Tibial nerve (tissue), 4 donors: ENCODE measurements at regions not wholly inside any gene's neighbourhood (a gene's known extent, or its start where the extent isn't known, plus 50 kb on each side); places are given as distances from the start of the nearest gene placed in this dataset.

Source experiments
- DNase-seq, 2 donors: peaks; one replicate each; pipeline ENCODE4 v3.0.0-alpha.2; 2019; ENCODE audit warnings: low spot score in 2 of 2
- H3K27ac ChIP-seq, 4 donors: fragments of 200-600 bp; sonication (generic) in 3 of 4; one replicate each; pipeline ENCODE4 v1.5.1; 2017 to 2019; ENCODE audit warnings: mild to moderate bottlenecking in 1 of 4
- H3K27me3 ChIP-seq, 2 donors: fragments of 200-600 bp; sonication (generic) in 1 of 2; one replicate each; pipeline versions ENCODE4 v1.5.1 to v1.6.0; 2017 to 2019
- H3K36me3 ChIP-seq, 3 donors: fragments of 200-600 bp; sonication (generic); one replicate each; pipeline ENCODE4 v1.5.1; 2018 to 2019
- H3K4me1 ChIP-seq, 4 donors: fragments of 200-600 bp; sonication (generic) in 3 of 4; one replicate each; pipeline ENCODE4 v1.5.1; 2017 to 2019
- H3K4me3 ChIP-seq, 4 donors: fragments of 200-600 bp; sonication (generic) in 3 of 4; one replicate each; pipeline ENCODE4 v1.5.1; 2017 to 2019; ENCODE audit warnings: mild to moderate bottlenecking in 1 of 4, moderate library complexity in 1 of 4
- H3K9me3 ChIP-seq, 4 donors: fragments of 200-600 bp; sonication (generic) in 3 of 4; one replicate each; pipeline ENCODE4 v1.5.1; 2017 to 2019
- CTCF ChIP-seq, 5 experiments: fragments of 200-600 bp in 3 of 5; fragments of 450-650 bp in 2 of 5; sonication (generic) in 3 of 5; IDR thresholded peaks; one replicate each; pipeline ENCODE4 v1.5.1; 2016 to 2019; ENCODE audit warnings: antibody characterized with exemption in 5 of 5, mild to moderate bottlenecking in 3 of 5, moderate library complexity in 2 of 5
- EP300 ChIP-seq, 2 donors: sonication (generic); formaldehyde crosslinking; IDR thresholded peaks; one replicate each; pipeline ENCODE4 v1.6.1; 2017; ENCODE audit warnings: antibody characterized with exemption in 2 of 2, mild to moderate bottlenecking in 1 of 2
- POLR2A ChIP-seq, 2 donors: fragments of 450-650 bp; IDR thresholded peaks; one replicate each; pipeline ENCODE4 v1.6.1; 2017; ENCODE audit warnings: antibody characterized with exemption in 2 of 2, mild to moderate bottlenecking in 2 of 2, moderate library complexity in 2 of 2
- WGBS, 2 donors: methylation state at CpG; one replicate each; pipeline ENCODE4 v1.1.5; 2018; 5-methylcytosine and 5-hydroxymethylcytosine counted together

- H3K4me1 ChIP-seq: no peaks in the 10 kb centered on the region
- H3K27ac ChIP-seq: no peak overlapping the region
- WGBS, 2 donors: 74 to 81% methylated on average over 2 of the region's 2 CpGs
- DNase-seq: no peak
- H3K9me3 ChIP-seq: no peaks in the 10 kb centered on the region
- H3K27me3 ChIP-seq: no peaks in the 10 kb centered on the region
- TF ChIP-seq EP300 (IDR thresholded peaks at IDR 0.05) (no peak), POLR2A (IDR thresholded peaks at IDR 0.05) (no peak), CTCF (IDR thresholded peaks at IDR 0.05) (no peak)
- H3K4me3 ChIP-seq: no peak overlapping the region
- no peaks in the 10 kb centered on the region for H3K36me3 ChIP-seq
These were observed 460.2 kb upstream of the SMIM31 start for GRCh38 chr4:164293743-164294142.

- no peaks in the 10 kb centered on the region for H3K9me3 ChIP-seq
- no peaks in the 10 kb centered on the region for H3K4me1 ChIP-seq
- no peak overlapping the region for H3K27ac ChIP-seq
- DNase-seq: no peak
- H3K4me3 ChIP-seq: no peak overlapping the region
- H3K27me3 ChIP-seq: no peaks in the 10 kb centered on the region
- TF ChIP-seq POLR2A (IDR thresholded peaks at IDR 0.05) (no peak), EP300 (IDR thresholded peaks at IDR 0.05) (no peak)
- WGBS, 2 donors: 84 to 91% methylated on average over 3 of the region's 3 CpGs
- H3K36me3 ChIP-seq: no peaks in the 10 kb centered on the region
These were observed 452.5 kb upstream of the SMIM31 start for GRCh38 chr4:164301430-164301829.

GRCh38 chr4:164304101-164304639 is 449.8 kb upstream of the SMIM31 start:
- H3K36me3 ChIP-seq: no peaks in the 10 kb centered on the region
- no peaks in the 10 kb centered on the region for H3K27me3 ChIP-seq
- H3K4me1 ChIP-seq: no peaks in the 10 kb centered on the region
- no peak for DNase-seq
- H3K9me3 ChIP-seq: no peaks in the 10 kb centered on the region
- no peak overlapping the region for H3K27ac ChIP-seq
- 54 to 55% methylated on average over 2 of the region's 2 CpGs for WGBS, 2 donors
- TF ChIP-seq POLR2A (IDR thresholded peaks at IDR 0.05) (no peak), EP300 (IDR thresholded peaks at IDR 0.05) (no peak)
- H3K4me3 ChIP-seq: no peak overlapping the region

GRCh38 chr4:164304861-164305260 is 449.1 kb upstream of the SMIM31 start:
- Histone ChIP-seq H3K36me3 (no peaks in the 10 kb centered on the region), H3K4me1 (no peaks in the 10 kb centered on the region), H3K4me3 (no peak overlapping the region), H3K9me3 (no peaks in the 10 kb centered on the region), H3K27me3 (no peaks in the 10 kb centered on the region), H3K27ac (no peak overlapping the region)
- WGBS, 2 donors: 85 to 87% methylated on average over 2 of the region's 2 CpGs
- TF ChIP-seq CTCF (IDR thresholded peaks at IDR 0.05) (no peak), EP300 (IDR thresholded peaks at IDR 0.05) (no peak), POLR2A (IDR thresholded peaks at IDR 0.05) (no peak)
- DNase-seq: no peak

GRCh38 chr4:164307262-164307661 is 446.7 kb upstream of the SMIM31 start:
- Histone ChIP-seq H3K36me3 (no peaks in the 10 kb centered on the region), H3K27me3 (no peaks in the 10 kb centered on the region), H3K4me3 (no peak overlapping the region), H3K27ac (no peak overlapping the region), H3K9me3 (no peaks in the 10 kb centered on the region), H3K4me1 (no peaks in the 10 kb centered on the region)
- WGBS, 2 donors: 60 to 81% methylated on average over 1 of the region's 1 CpG
- DNase-seq: no peak
- TF ChIP-seq EP300 (IDR thresholded peaks at IDR 0.05): no peak
- no peak for TF ChIP-seq POLR2A (IDR thresholded peaks at IDR 0.05)
- TF ChIP-seq CTCF (IDR thresholded peaks at IDR 0.05): no peak

GRCh38 chr4:164312671-164313070 is 441.3 kb upstream of the SMIM31 start:
- no peak for DNase-seq
- H3K27me3 ChIP-seq: no peaks in the 10 kb centered on the region
- WGBS, 2 donors: 93 to 95% methylated on average over 6 of the region's 6 CpGs
- no peak overlapping the region for H3K4me3 ChIP-seq
- H3K27ac ChIP-seq: no peak overlapping the region
- H3K36me3 ChIP-seq: no peaks in the 10 kb centered on the region
- H3K9me3 ChIP-seq: no peaks in the 10 kb centered on the region
- TF ChIP-seq CTCF (IDR thresholded peaks at IDR 0.05) (no peak), EP300 (IDR thresholded peaks at IDR 0.05) (no peak), POLR2A (IDR thresholded peaks at IDR 0.05) (no peak)
- no peaks in the 10 kb centered on the region for H3K4me1 ChIP-seq
